Activated CD8-positive, alpha-beta T cell treated with anti-CD3 and anti-CD28 coated beads, Interleukin-2, amount 10 ng/mL, durations not matched to agents 7 days and 5 days (primary cell): ENCODE measurements at regions not wholly inside any gene's neighbourhood (a gene's known extent, or its start where the extent isn't known, plus 50 kb on each side); places are given as distances from the start of the nearest gene placed in this dataset.

Experiments used
- ATAC-seq: fragments of 150-1000 bp; cut with Tn5 transposase; one replicate; pipeline ENCODE4 v1.10.0; 2021; ENCODE audit warnings: moderate library complexity
- CTCF ChIA-PET: fragments of 350-600 bp; sonication (Branson Sonifier 250); formaldehyde crosslinking; loops from one replicate; lab custom pipeline; 2021; ENCODE audit warnings: antibody characterized with exemption; lab: Charles Lee
- POLR2A ChIA-PET: fragments of 350-600 bp; sonication (Branson Sonifier 250); formaldehyde crosslinking; loops from one replicate; lab custom pipeline; 2021; ENCODE audit warnings: antibody characterized with exemption; lab: Charles Lee
- DNase-seq: peaks from one replicate; pipeline ENCODE4 v3.0.0-alpha.2; 2020
- H3K27ac Mint-ChIP-seq: one replicate; pipeline ENCODE4 v1.8.0; 2021; ENCODE audit warnings: mild to moderate bottlenecking, mixed read lengths
- H3K27me3 Mint-ChIP-seq: one replicate; pipeline ENCODE4 v1.8.0; 2021; ENCODE audit warnings: low read depth, mixed read lengths
- H3K36me3 Mint-ChIP-seq: one replicate; pipeline ENCODE4 v1.8.0; 2021; ENCODE audit warnings: low read depth, mixed read lengths
- H3K4me1 Mint-ChIP-seq: one replicate; pipeline ENCODE4 v1.8.0; 2021; ENCODE audit warnings: low read depth, mixed read lengths
- H3K4me3 Mint-ChIP-seq: one replicate; pipeline ENCODE4 v1.8.0; 2021; ENCODE audit warnings: mild to moderate bottlenecking, mixed read lengths
- H3K9me3 Mint-ChIP-seq: one replicate; pipeline ENCODE4 v1.8.0; 2022; ENCODE audit warnings: mixed read lengths; ENCODE audit not compliant: insufficient read depth

- Mint-ChIP-seq H3K4me3 (no peak overlapping the region), H3K4me1 (no peaks in the 10 kb centered on the region), H3K36me3 (no peaks in the 10 kb centered on the region), H3K27me3 (no peaks in the 10 kb centered on the region), H3K27ac (no peak overlapping the region), H3K9me3 (no peaks in the 10 kb centered on the region)
- no peak for ATAC-seq
- DNase-seq, result no peak
- ChIA-PET POLR2A (no interaction called here), CTCF (no interaction called here)
Measured at GRCh38 chr2:52861596-52861995, 906.0 kb upstream of the CHAC2 start.

- H3K27me3 Mint-ChIP-seq, result no peaks in the 10 kb centered on the region
- no peaks in the 10 kb centered on the region for H3K4me1 Mint-ChIP-seq
- ChIA-PET CTCF (no interaction called here), POLR2A (no interaction called here)
- H3K27ac Mint-ChIP-seq, result no peak overlapping the region
- H3K4me3 Mint-ChIP-seq, result no peak overlapping the region
- DNase-seq (no peak), ATAC-seq (no peak)
- H3K36me3 Mint-ChIP-seq, result no peaks in the 10 kb centered on the region
- no peaks in the 10 kb centered on the region for H3K9me3 Mint-ChIP-seq
Measured at GRCh38 chr2:52859065-52859464, 908.5 kb upstream of the CHAC2 start.

GRCh38 chr2:52857722-52858121 lies 909.9 kb upstream of the CHAC2 start:
- POLR2A ChIA-PET, result no interaction called here
- no peaks in the 10 kb centered on the region for H3K27me3 Mint-ChIP-seq

GRCh38 chr2:52852006-52852405 lies 915.6 kb upstream of the CHAC2 start:
- ChIA-PET POLR2A (no interaction called here), CTCF (no interaction called here)
- Mint-ChIP-seq H3K4me1 (no peaks in the 10 kb centered on the region), H3K4me3 (no peak overlapping the region), H3K9me3 (peaks cover 27% of the 10 kb centered on the region), H3K27me3 (no peaks in the 10 kb centered on the region), H3K27ac (no peak overlapping the region), H3K36me3 (no peaks in the 10 kb centered on the region)
- DNase-seq (no peak), ATAC-seq (no peak)

More at GRCh38 chr2:52857722-52858121, 909.9 kb upstream of the CHAC2 start:
- Mint-ChIP-seq H3K4me1 (no peaks in the 10 kb centered on the region), H3K36me3 (no peaks in the 10 kb centered on the region), H3K4me3 (no peak overlapping the region), H3K27ac (no peak overlapping the region), H3K9me3 (peaks cover 3% of the 10 kb centered on the region)
- no peak for ATAC-seq
- CTCF ChIA-PET, result interaction anchor here (0.6 kb wide), 1 partner anchor 310 kb away, joined by 3 read pairs; no protein-coding TSS in a partner anchor
- no peak for DNase-seq

- POLR2A ChIA-PET, result no interaction called here
- H3K4me3 Mint-ChIP-seq, result no peak overlapping the region
- CTCF ChIA-PET, result no interaction called here
- DNase-seq (no peak), ATAC-seq (no peak)
- H3K9me3 Mint-ChIP-seq, result peaks cover 23% of the 10 kb centered on the region
- H3K27ac Mint-ChIP-seq, result no peak overlapping the region
- no peaks in the 10 kb centered on the region for H3K4me1 Mint-ChIP-seq
- no peaks in the 10 kb centered on the region for H3K36me3 Mint-ChIP-seq
- no peaks in the 10 kb centered on the region for H3K27me3 Mint-ChIP-seq
Measured at GRCh38 chr2:52844701-52845423, 922.7 kb upstream of the CHAC2 start.

- no peak for DNase-seq
- Mint-ChIP-seq H3K27ac (no peak overlapping the region), H3K4me1 (no peaks in the 10 kb centered on the region), H3K27me3 (no peaks in the 10 kb centered on the region), H3K9me3 (peaks cover 3% of the 10 kb centered on the region), H3K36me3 (no peaks in the 10 kb centered on the region), H3K4me3 (no peak overlapping the region)
- ChIA-PET POLR2A (no interaction called here), CTCF (no interaction called here)
- ATAC-seq, result no peak
Measured at GRCh38 chr2:52835909-52836308, 931.7 kb upstream of the CHAC2 start.

- H3K36me3 Mint-ChIP-seq, result no peaks in the 10 kb centered on the region
- no peak overlapping the region for H3K4me3 Mint-ChIP-seq
- no peak for ATAC-seq
- H3K27ac Mint-ChIP-seq, result no peak overlapping the region
- POLR2A ChIA-PET, result no interaction called here
- no peak for DNase-seq
- H3K27me3 Mint-ChIP-seq, result no peaks in the 10 kb centered on the region
- H3K4me1 Mint-ChIP-seq, result no peaks in the 10 kb centered on the region
- H3K9me3 Mint-ChIP-seq, result no peaks in the 10 kb centered on the region
- CTCF ChIA-PET, result no interaction called here
Measured at GRCh38 chr2:52831216-52831615, 936.4 kb upstream of the CHAC2 start.

- H3K4me1 Mint-ChIP-seq, result no peaks in the 10 kb centered on the region
- H3K27me3 Mint-ChIP-seq, result no peaks in the 10 kb centered on the region
- CTCF ChIA-PET, result no interaction called here
- no peak overlapping the region for H3K27ac Mint-ChIP-seq
- DNase-seq (no peak), ATAC-seq (no peak)
- no peaks in the 10 kb centered on the region for H3K36me3 Mint-ChIP-seq
- H3K4me3 Mint-ChIP-seq, result no peak overlapping the region
- H3K9me3 Mint-ChIP-seq, result no peaks in the 10 kb centered on the region
- POLR2A ChIA-PET, result no interaction called here
Measured at GRCh38 chr2:52828112-52828511, 939.5 kb upstream of the CHAC2 start.

GRCh38 chr2:52821631-52822030 lies 946.0 kb upstream of the CHAC2 start:
- DNase-seq, result no peak
- H3K9me3 Mint-ChIP-seq, result peaks cover 5% of the 10 kb centered on the region
- no peaks in the 10 kb centered on the region for H3K36me3 Mint-ChIP-seq
- no peak overlapping the region for H3K4me3 Mint-ChIP-seq
- CTCF ChIA-PET, result no interaction called here
- H3K4me1 Mint-ChIP-seq, result no peaks in the 10 kb centered on the region
- no peaks in the 10 kb centered on the region for H3K27me3 Mint-ChIP-seq
- ATAC-seq, result no peak
- POLR2A ChIA-PET, result no interaction called here
- H3K27ac Mint-ChIP-seq, result no peak overlapping the region

GRCh38 chr2:52818958-52819357 lies 948.6 kb upstream of the CHAC2 start:
- CTCF ChIA-PET, result no interaction called here
- Mint-ChIP-seq H3K27me3 (no peaks in the 10 kb centered on the region), H3K27ac (no peak overlapping the region), H3K9me3 (peaks cover 10% of the 10 kb centered on the region), H3K4me1 (no peaks in the 10 kb centered on the region), H3K36me3 (no peaks in the 10 kb centered on the region), H3K4me3 (no peak overlapping the region)
- ATAC-seq, result no peak
- DNase-seq, result no peak
- POLR2A ChIA-PET, result no interaction called here

- Mint-ChIP-seq H3K4me1 (no peaks in the 10 kb centered on the region), H3K36me3 (no peaks in the 10 kb centered on the region), H3K27me3 (no peaks in the 10 kb centered on the region), H3K9me3 (peaks cover 3% of the 10 kb centered on the region), H3K27ac (no peak overlapping the region), H3K4me3 (no peak overlapping the region)
- ChIA-PET POLR2A (no interaction called here), CTCF (no interaction called here)
- DNase-seq, result no peak
- no peak for ATAC-seq
Measured at GRCh38 chr2:52810460-52810859, 957.1 kb upstream of the CHAC2 start.

- ATAC-seq (no peak), DNase-seq (no peak)
- CTCF ChIA-PET, result no interaction called here
- H3K36me3 Mint-ChIP-seq, result no peaks in the 10 kb centered on the region
- H3K9me3 Mint-ChIP-seq, result no peaks in the 10 kb centered on the region
- H3K27ac Mint-ChIP-seq, result no peak overlapping the region
- H3K4me3 Mint-ChIP-seq, result no peak overlapping the region
- H3K27me3 Mint-ChIP-seq, result no peaks in the 10 kb centered on the region
- H3K4me1 Mint-ChIP-seq, result no peaks in the 10 kb centered on the region
- POLR2A ChIA-PET, result no interaction called here
Measured at GRCh38 chr2:52805901-52806410, 961.6 kb upstream of the CHAC2 start.

GRCh38 chr2:52794581-52794980 lies 973.0 kb upstream of the CHAC2 start:
- no peak for ATAC-seq
- peaks cover 3% of the 10 kb centered on the region for H3K9me3 Mint-ChIP-seq
- no peak overlapping the region for H3K4me3 Mint-ChIP-seq
- DNase-seq, result no peak
- POLR2A ChIA-PET, result no interaction called here
- CTCF ChIA-PET, result no interaction called here
- H3K27ac Mint-ChIP-seq, result no peak overlapping the region
- no peaks in the 10 kb centered on the region for H3K36me3 Mint-ChIP-seq
- H3K27me3 Mint-ChIP-seq, result no peaks in the 10 kb centered on the region
- H3K4me1 Mint-ChIP-seq, result no peaks in the 10 kb centered on the region
